DMS153 treated with DMSO at 0.1 percent for 48 hours (cell line): ENCODE measurements at regions not wholly inside any gene's neighbourhood (a gene's known extent, or its start where the extent isn't known, plus 50 kb on each side); places are given as distances from the start of the nearest gene placed in this dataset.
"Not testable (repeated sequence)": the region's sequence is repeated elsewhere in the genome, so short reads cannot be mapped to it uniquely, and the experiment has no call there.

Source experiments
- DNase-seq: peaks from one replicate; lab custom pipeline; 2025; ENCODE audit not compliant: unreplicated experiment; lab: John Stamatoyannopoulos, UW

- no peak for DNase-seq
Observed at GRCh38 chr5:118491351-118491750, 497.0 kb downstream of the DTWD2 start.

DNA sequence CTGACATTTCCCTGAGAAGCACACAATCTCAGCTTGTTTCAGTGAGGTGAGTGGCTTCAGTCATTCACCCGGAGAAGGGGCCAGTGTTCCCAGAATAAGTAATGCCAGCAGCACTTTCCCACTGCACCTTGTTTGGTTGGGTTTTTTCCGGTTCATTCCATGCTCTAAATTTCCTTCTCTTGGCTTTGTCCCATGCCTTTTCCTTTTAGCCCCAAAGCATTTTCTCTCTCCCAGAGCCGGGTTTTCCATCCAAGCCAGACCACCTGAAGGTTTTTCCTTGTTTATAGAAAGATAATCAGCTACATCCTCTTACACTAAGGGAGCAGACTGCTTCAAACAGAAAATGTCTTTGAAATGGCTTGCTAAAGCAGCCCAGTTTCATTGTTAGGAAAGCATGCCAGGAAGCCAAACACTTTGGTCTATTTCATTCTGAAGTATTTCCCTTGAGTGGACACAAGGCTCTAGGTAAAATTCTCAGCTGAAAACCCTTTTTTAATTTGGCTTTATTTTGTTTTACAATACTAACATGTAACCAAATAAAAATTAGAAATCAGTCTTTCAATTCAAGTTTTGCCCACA, 501.6 kb downstream of the DTWD2 start:
- DNase-seq: no peak

DNA sequence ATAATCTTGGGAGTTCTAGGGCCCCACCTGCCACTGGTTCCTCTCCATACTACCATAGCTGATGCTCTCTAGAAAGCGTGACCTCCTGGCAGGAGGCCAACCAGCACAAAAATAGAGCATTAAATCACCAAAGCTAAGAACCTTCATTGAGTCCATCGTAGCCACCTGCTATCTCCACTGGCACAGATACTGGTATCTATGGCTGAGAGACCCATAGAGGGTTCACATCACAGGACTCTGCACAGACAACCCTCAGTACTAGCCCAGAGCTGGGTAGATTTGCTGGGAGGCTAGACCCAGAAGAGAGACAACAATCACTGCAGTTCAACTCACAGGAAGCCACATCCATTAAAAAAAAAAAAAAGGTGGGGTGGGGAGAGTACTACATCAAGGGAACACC, 509.1 kb downstream of the DTWD2 start:
- no peak for DNase-seq

GRCh38 chr5:118478852-118479251, 509.5 kb downstream of the DTWD2 start:
- no peak for DNase-seq

DNA sequence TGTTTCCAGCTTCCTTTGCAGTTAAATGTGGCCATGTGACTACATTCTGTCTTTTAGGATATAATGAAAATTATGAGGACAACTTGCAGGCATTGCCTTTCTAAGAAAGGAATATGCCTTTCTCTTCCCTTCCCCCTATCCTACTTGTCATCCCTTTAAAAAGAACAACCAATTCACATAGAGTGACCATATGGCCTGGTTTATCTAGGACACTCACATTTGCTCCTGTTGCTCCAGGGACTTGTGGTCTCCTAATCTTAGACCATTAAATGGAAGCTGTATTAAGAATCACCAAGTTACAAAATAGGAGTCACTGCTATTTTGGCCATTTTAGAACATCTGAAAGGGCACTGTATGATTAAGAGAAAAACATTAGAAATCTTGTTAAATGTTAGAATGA, 520.3 kb downstream of the DTWD2 start:
- no peak for DNase-seq

- no peak for DNase-seq
Observed at GRCh38 chr5:118467103-118467502, 521.2 kb downstream of the DTWD2 start.

DNA sequence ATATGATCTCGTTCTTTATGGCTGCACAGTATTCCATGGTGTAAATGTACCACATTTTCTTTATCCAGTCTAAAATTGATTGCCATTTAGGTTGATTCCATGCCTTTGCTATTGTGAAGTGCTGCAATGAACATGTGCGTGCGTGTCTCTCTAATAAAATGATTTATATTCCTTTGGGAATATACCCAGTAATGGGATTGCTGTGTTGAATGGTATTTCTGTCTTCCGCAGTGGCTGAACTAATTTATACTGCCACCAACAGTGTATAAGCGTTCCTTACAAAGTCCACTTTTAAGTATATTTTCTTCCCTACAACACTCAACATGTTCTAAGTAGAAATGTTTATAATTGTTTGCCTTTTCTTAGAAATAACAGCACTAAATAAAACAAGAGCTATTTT, 521.9 kb downstream of the DTWD2 start:
- DNase-seq: no peak

DNA sequence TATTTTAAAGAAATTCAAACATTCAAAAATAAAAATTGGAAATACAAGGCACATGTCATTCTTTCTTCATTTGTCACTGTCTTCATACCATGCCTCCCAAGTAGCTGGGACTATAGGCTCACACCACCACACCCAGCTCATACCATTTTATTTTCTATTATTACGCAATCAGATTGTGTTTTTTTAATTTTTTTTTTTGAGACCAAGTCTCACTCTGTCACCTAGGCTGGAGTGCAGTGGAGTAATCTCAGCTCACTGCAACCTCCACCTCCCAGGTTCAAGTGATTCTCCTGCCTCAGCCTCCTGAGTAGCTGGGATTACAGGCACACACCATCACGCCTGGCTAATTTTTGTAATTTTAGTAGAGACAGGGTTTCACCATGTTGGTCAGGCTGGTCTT, 526.1 kb downstream of the DTWD2 start:
- DNase-seq: not testable (repeated sequence)

DNA sequence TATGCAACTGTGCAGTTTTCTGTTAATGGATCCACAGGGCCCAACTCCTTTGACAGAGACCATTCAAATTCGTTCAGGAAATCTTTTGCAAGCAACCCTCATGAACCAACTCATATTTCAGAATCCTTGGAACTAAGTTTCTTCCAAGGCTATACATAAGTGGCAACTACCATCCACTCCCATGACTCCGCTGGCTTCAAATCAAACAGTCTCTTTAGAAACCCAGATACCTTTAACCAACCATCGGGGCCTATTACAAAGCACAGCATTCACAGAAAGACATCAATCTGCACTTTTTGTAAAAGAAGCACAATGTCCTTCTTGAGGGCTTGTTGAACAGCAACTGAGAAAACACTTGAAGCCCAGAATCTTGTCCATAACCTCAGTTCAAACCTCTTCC, 526.9 kb downstream of the DTWD2 start:
- DNase-seq: no peak

DNA sequence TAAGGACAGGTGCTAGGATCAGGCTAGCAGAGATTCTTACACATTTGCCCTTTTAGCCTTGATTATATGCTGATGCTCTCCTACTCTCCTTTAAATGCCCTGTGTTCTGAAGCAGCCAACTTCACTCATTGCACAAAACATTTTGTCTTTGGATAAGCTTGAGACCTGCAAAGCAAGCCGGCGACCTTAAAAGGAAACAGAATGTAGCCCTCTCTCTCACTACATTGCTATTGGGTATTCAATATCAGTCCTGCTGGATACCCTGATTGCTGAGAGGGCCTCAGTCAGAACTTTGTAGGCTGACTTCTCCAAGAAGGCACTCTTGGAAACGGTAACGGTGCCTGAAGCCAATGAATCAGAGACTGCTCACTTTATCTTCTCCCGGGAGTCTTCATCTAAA, 528.9 kb downstream of the DTWD2 start:
- no peak for DNase-seq

DNA sequence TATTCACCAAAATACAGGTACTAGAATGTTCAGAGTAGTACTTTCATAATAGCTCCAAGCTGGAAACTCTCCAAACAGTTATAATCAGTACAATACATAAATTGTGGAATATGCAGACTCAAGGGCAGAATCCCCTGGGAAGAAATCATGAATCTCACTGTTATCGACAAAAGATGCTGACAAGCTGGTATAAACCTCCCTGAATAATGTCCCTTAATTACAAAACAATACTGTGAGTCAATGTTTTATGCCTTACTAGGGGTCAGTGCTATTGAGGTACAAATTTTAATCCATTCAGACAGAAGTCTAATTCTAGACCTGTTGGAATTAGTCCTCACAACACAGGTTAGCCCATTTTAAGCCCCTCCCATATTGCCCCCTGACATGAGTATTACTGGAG, 532.3 kb downstream of the DTWD2 start:
- no peak for DNase-seq

DNA sequence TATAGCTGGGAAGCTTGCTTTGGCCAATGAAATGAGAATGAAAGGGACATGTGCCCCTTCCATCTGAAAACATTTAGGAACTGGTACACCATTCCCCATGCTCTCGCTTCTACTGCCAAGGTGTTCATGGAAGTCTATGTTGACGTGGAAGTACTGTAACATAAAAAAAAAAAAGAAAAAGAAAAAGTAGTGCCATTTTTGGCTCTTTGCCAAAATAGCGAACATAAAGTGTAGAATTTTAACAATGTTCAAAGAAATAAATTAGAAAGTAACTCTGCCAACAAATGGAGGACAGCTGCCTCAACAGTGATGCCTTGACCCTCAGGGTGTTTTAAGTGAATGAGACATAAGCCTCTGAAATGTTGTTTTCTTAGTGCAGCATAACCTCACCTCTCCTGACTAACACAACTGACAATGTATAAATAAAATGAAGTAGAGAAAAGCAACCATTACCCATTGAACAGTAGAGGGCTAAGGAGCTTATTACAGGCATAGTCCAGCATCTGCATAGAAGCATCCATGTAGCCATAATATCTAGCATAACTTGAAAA, 536.6 kb downstream of the DTWD2 start:
- DNase-seq: no peak

GRCh38 chr5:118450554-118451332, 537.6 kb downstream of the DTWD2 start:
- no peak for DNase-seq

GRCh38 chr5:118447350-118447749, 541.0 kb downstream of the DTWD2 start:
- DNase-seq: no peak

GRCh38 chr5:118441956-118442355, 546.4 kb downstream of the DTWD2 start:
- DNase-seq: no peak

- no peak for DNase-seq
Observed at GRCh38 chr5:118441034-118441433, 547.3 kb downstream of the DTWD2 start.

GRCh38 chr5:118440496-118440895, 547.9 kb downstream of the DTWD2 start:
- DNase-seq: no peak

- no peak for DNase-seq
Observed at GRCh38 chr5:118439831-118440230, 548.5 kb downstream of the DTWD2 start.

- no peak for DNase-seq
Observed at GRCh38 chr5:118435131-118435530, 553.2 kb downstream of the DTWD2 start.

GRCh38 chr5:118434522-118434921, 553.8 kb downstream of the DTWD2 start:
- no peak for DNase-seq

DNA sequence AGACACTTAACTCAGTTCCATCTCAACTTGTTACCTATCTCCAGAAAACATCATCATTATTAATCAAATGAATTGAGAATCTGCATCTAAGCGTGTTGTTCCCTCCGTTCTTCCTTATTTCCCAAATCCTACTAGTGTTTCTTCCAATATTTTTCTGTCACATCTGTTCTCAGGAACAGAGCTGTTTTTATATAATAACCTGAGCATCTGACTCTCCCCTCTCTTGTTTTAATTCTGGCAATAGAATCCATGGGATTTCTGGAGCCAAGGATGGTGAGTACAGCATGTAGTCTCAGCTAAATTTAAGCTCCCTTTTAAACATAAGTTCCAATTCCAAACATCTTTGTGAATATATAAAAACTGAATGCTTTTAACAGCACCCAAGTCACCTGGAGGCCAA, 558.3 kb downstream of the DTWD2 start:
- no peak for DNase-seq

- no peak for DNase-seq
Observed at GRCh38 chr5:118407958-118408357, 580.4 kb downstream of the DTWD2 start.

- DNase-seq: no peak
Observed at GRCh38 chr5:118405650-118406061, 582.7 kb downstream of the DTWD2 start.
